Keratinocyte (primary cell): ENCODE measurements at regions not wholly inside any gene's neighbourhood (a gene's known extent, or its start where the extent isn't known, plus 50 kb on each side); places are given as distances from the start of the nearest gene placed in this dataset.

Experiments used
- DNase-seq: peaks from one replicate; pipeline ENCODE4 v3.0.0-alpha.2; 2011; ENCODE audit warnings: low read depth, missing footprints, low spot score
- FAIRE-seq: peaks from 2 replicates; lab custom pipeline; 2011; peaks lifted over from hg19 to GRCh38; lab: Jason Lieb, UNC
- H2AFZ ChIP-seq: 2 replicates; pipeline ENCODE4 v1.6.0; 2012; ENCODE audit warnings: low read length, control low read depth, inconsistent platforms; ENCODE audit not compliant: control insufficient read depth
- H3K27ac ChIP-seq: 2 replicates; pipeline ENCODE4 v1.5.1; 2011; ENCODE audit warnings: low read length; ENCODE audit not compliant: control insufficient read depth, insufficient read depth
- H3K27me3 ChIP-seq: 3 replicates; pipeline ENCODE4 v1.6.0; 2011; ENCODE audit warnings: low read length; ENCODE audit not compliant: control insufficient read depth, insufficient read depth; ENCODE audit errors: extremely low read depth
- H3K36me3 ChIP-seq, 2 experiments: 2 replicates in 1 of 2; 3 replicates in 1 of 2; pipeline ENCODE4 v1.5.1; 2011; ENCODE audit warnings: low read length in 2 of 2, mild to moderate bottlenecking in 1 of 2; ENCODE audit not compliant: control insufficient read depth in 2 of 2, insufficient read depth in 2 of 2; ENCODE audit errors: extremely low read depth in 1 of 2
- H3K4me1 ChIP-seq: 3 replicates; pipeline ENCODE4 v1.5.1; 2011; ENCODE audit warnings: low read length; ENCODE audit not compliant: control insufficient read depth, insufficient read depth; ENCODE audit errors: extremely low read depth
- H3K4me2 ChIP-seq: 3 replicates; pipeline ENCODE4 v1.6.0; 2011; ENCODE audit warnings: low read depth, low read length; ENCODE audit not compliant: control insufficient read depth, insufficient read depth; ENCODE audit errors: extremely low read depth
- H3K4me3 ChIP-seq, 3 experiments: fragments of 200-600 bp in 1 of 3; sonication (generic) in 1 of 3; 2 replicates in 2 of 3; 3 replicates in 1 of 3; pipeline ENCODE4 v1.5.1; 2011 to 2016; ENCODE audit warnings: low read length in 3 of 3, mild to moderate bottlenecking in 3 of 3, control low read depth in 2 of 3, inconsistent platforms in 1 of 3, low read depth in 1 of 3, mixed read lengths in 1 of 3, mixed run types in 1 of 3, moderate library complexity in 1 of 3; ENCODE audit not compliant: control insufficient read depth in 2 of 3, insufficient read depth in 2 of 3; ENCODE audit errors: extremely low read depth in 1 of 3
- H3K79me2 ChIP-seq: 2 replicates; pipeline ENCODE4 v1.6.0; 2012; ENCODE audit warnings: low read length; ENCODE audit not compliant: control insufficient read depth, insufficient read depth
- H3K9ac ChIP-seq: 3 replicates; pipeline ENCODE4 v1.6.0; 2011; ENCODE audit warnings: low read length; ENCODE audit not compliant: control insufficient read depth, insufficient read depth; ENCODE audit errors: extremely low read depth
- H3K9me1 ChIP-seq: 3 replicates; pipeline ENCODE4 v1.6.0; 2011; ENCODE audit warnings: low read length; ENCODE audit not compliant: control insufficient read depth, insufficient read depth; ENCODE audit errors: extremely low read depth
- H3K9me3 ChIP-seq: 2 replicates; pipeline ENCODE4 v1.5.1; 2012; ENCODE audit warnings: low read depth, low read length; ENCODE audit not compliant: control insufficient read depth
- H4K20me1 ChIP-seq: 3 replicates; pipeline ENCODE4 v1.6.0; 2011; ENCODE audit warnings: low read length; ENCODE audit not compliant: control insufficient read depth, insufficient read depth; ENCODE audit errors: extremely low read depth
- EZH2 ChIP-seq: IDR thresholded peaks from one replicate; pipeline ENCODE4 v1.6.1; 2012; ENCODE audit warnings: inconsistent platforms, mild to moderate bottlenecking, low read length, moderate library complexity
- dilution Hi-C: fragments of 300-500 bp; cut with MboI; formaldehyde crosslinking; loops from one replicate; pipeline ENCODE4 v1.7.0; 2020; ENCODE audit warnings: low sequenced_read_pairs; ENCODE audit not compliant: extremely low pct_ligation_motif_present
- TF ChIP-seq, protein P1 (sequence below), 3 experiments: IDR thresholded peaks in 1 of 3; conservative IDR thresholded peaks in 1 of 3; optimal IDR thresholded peaks in 1 of 3; 2 replicates in 2 of 3; 3 replicates in 1 of 3; pipeline versions ENCODE3 to v1.5.1; 2011; ENCODE audit warnings: low read length in 3 of 3, mild to moderate bottlenecking in 3 of 3, moderate library complexity in 2 of 3, control low read depth in 1 of 3, inconsistent platforms in 1 of 3; ENCODE audit not compliant: insufficient read depth in 2 of 3; ENCODE audit errors: extremely low read depth in 1 of 3

DNA sequence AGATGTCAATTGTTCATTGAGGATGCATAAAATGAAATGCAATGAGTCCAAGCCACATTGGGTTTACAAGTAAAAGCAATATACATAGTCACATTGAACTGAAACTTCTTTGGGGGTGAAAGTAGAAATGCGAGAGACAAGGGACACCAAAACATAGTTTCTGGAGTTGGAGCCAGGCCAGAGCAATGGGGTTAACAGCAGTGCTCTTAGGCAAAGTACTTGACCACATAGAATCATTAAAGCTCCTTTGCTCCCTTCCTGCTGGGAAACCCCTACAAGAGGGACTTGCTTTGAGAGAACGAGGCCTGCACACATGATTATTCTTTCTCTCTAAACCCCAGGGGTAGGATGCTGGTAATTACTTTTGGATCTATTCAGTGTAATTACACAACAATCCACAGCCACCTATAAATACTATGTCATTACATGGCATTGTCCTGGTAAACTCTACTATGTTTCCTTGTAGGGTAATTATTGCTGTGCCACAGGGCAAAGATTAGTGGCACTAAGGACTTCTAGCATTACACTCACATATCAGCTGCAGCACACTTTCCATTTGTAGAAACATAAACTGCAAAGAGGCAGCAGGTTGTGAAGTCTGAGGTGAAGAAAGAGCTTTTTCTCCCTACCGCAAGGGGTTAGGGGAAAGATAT, 421.6 kb upstream of the PBX1 start:
- no peak overlapping the region for H3K9ac ChIP-seq
- H3K36me3 ChIP-seq = no peaks in the 10 kb centered on the region
- no peak for FAIRE-seq
- H3K79me2 ChIP-seq = no peaks in the 10 kb centered on the region
- H3K4me2 ChIP-seq = no peak overlapping the region
- no peaks in the 10 kb centered on the region for H4K20me1 ChIP-seq
- dilution Hi-C loops = no loop called here
- no peak overlapping the region for H3K27ac ChIP-seq
- H3K4me3 ChIP-seq = no peak overlapping the region
- no peaks in the 10 kb centered on the region for H3K9me1 ChIP-seq
- H3K4me1 ChIP-seq = no peaks in the 10 kb centered on the region
- no peaks in the 10 kb centered on the region for H3K27me3 ChIP-seq
- TF ChIP-seq, protein P1, sequence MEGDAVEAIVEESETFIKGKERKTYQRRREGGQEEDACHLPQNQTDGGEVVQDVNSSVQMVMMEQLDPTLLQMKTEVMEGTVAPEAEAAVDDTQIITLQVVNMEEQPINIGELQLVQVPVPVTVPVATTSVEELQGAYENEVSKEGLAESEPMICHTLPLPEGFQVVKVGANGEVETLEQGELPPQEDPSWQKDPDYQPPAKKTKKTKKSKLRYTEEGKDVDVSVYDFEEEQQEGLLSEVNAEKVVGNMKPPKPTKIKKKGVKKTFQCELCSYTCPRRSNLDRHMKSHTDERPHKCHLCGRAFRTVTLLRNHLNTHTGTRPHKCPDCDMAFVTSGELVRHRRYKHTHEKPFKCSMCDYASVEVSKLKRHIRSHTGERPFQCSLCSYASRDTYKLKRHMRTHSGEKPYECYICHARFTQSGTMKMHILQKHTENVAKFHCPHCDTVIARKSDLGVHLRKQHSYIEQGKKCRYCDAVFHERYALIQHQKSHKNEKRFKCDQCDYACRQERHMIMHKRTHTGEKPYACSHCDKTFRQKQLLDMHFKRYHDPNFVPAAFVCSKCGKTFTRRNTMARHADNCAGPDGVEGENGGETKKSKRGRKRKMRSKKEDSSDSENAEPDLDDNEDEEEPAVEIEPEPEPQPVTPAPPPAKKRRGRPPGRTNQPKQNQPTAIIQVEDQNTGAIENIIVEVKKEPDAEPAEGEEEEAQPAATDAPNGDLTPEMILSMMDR (optimal IDR thresholded peaks at IDR 0.05 in 1 of 3, IDR thresholded peaks at IDR 0.05 in 1 of 3, conservative IDR thresholded peaks at IDR 0.05 in 1 of 3; ENCODE audit: extremely low read depth in 1 of 3, insufficient read depth in 2 of 3, low read length in 3 of 3) = no peak
- TF ChIP-seq EZH2 = no peak
- DNase-seq = no peak
- H3K9me3 ChIP-seq = no peaks in the 10 kb centered on the region
- no peak overlapping the region for H2AFZ ChIP-seq

DNA sequence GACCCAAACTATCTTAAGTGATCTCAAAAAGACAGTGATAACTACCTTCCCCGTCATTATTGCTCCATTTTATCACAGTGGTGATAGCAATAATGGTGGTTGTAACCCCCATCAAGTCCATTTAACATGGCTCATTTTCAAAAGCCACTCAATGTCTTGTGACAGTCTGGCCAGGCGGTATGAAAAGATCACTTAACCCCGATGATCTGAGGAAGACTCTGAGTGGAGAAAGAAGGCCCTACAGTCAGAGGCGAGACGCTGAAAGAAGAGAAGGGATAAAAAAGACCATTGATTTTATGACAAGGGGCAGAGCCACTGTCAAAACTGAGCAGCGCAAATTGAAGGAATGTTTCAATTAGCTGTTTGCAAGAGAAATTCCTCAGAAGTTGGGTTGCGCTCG, 417.2 kb upstream of the PBX1 start:
- no peaks in the 10 kb centered on the region for H3K9me3 ChIP-seq
- no peak for TF ChIP-seq EZH2
- TF ChIP-seq, protein P1 (optimal IDR thresholded peaks at IDR 0.05 in 1 of 3, IDR thresholded peaks at IDR 0.05 in 1 of 3, conservative IDR thresholded peaks at IDR 0.05 in 1 of 3; ENCODE audit: extremely low read depth in 1 of 3, insufficient read depth in 2 of 3, low read length in 3 of 3) = no peak
- dilution Hi-C loops = no loop called here
- no peaks in the 10 kb centered on the region for H3K79me2 ChIP-seq
- no peak overlapping the region for H3K4me2 ChIP-seq
- no peaks in the 10 kb centered on the region for H3K36me3 ChIP-seq
- FAIRE-seq (no peak), DNase-seq (no peak)
- no peak overlapping the region for H3K9ac ChIP-seq
- H3K27ac ChIP-seq = no peak overlapping the region
- no peak overlapping the region for H2AFZ ChIP-seq
- H4K20me1 ChIP-seq = no peaks in the 10 kb centered on the region
- H3K9me1 ChIP-seq = no peaks in the 10 kb centered on the region
- no peaks in the 10 kb centered on the region for H3K27me3 ChIP-seq
- H3K4me1 ChIP-seq = no peaks in the 10 kb centered on the region
- no peak overlapping the region for H3K4me3 ChIP-seq
